HepG2 (cell line): ENCODE measurements at regions not wholly inside any gene's neighbourhood (a gene's known extent, or its start where the extent isn't known, plus 50 kb on each side); places are given as distances from the start of the nearest gene placed in this dataset.

ENCODE experiments used
- ATAC-seq: fragments of 200-7000 bp; cut with Tn5 transposase; 3 replicates; pipeline ENCODE4 v1.9.1; 2020; ENCODE audit warnings: mild to moderate bottlenecking, moderate library complexity
- BruUV-seq: library from RNA; stranded (reverse); fragments of 400-500 nt; replicated peaks from 2 replicates; lab custom pipeline; 2021; lab: Mats Ljungman, UMichigan
- CTCF ChIA-PET: fragments of 300-600 bp; formaldehyde crosslinking; extraction: SDS; loops from one replicate; lab custom pipeline; 2021; ENCODE audit warnings: low total read pairs, inconsistent platforms, low intra/inter-chr PET ratio; lab: Yijun Ruan, JAX
- POLR2A ChIA-PET: fragments of 350-600 bp; sonication (Branson Sonifier 250); formaldehyde crosslinking; loops from one replicate; lab custom pipeline; 2020; ENCODE audit warnings: antibody characterized with exemption, inconsistent platforms; lab: Yijun Ruan, JAX
- DNase-seq: peaks from one replicate; pipeline ENCODE4 v3.0.0-alpha.2; 2015; ENCODE audit warnings: low spot score
- FAIRE-seq: peaks from 3 replicates; lab custom pipeline; 2011; peaks lifted over from hg19 to GRCh38; lab: Jason Lieb, UNC
- H2AFZ ChIP-seq: one replicate; pipeline ENCODE4 v1.6.1; 2011; ENCODE audit warnings: low read length, inconsistent platforms
- H3K27ac ChIP-seq: fragments of 300-600 bp; 3 replicates; pipeline ENCODE4 v1.8.0; 2011; ENCODE audit warnings: mixed run types, mild to moderate bottlenecking, mixed read lengths, low read length, inconsistent platforms; ENCODE audit not compliant: insufficient read depth; ENCODE audit errors: extremely low read length
- H3K27me3 ChIP-seq, 2 experiments: fragments of 200-600 bp in 1 of 2; 2 replicates in 1 of 2; 3 replicates in 1 of 2; pipeline versions ENCODE4 v1.6.0 to v1.8.0; 2011; ENCODE audit warnings: low read length in 2 of 2, mild to moderate bottlenecking in 2 of 2, moderate library complexity in 2 of 2, inconsistent platforms in 1 of 2; ENCODE audit not compliant: insufficient read depth in 2 of 2, control insufficient read depth in 1 of 2
- H3K36me3 ChIP-seq, 2 experiments: fragments of 200-600 bp in 1 of 2; replicated peaks in 1 of 2; 2 replicates in 1 of 2; 3 replicates in 1 of 2; pipeline versions ENCODE4 v1.5.1 to v1.8.0; 2011; ENCODE audit warnings: low read length in 2 of 2, inconsistent platforms in 1 of 2; ENCODE audit not compliant: insufficient read depth in 2 of 2, control insufficient read depth in 1 of 2
- H3K4me1 ChIP-seq: 2 replicates; pipeline ENCODE4 v1.5.1; 2012; ENCODE audit warnings: low read length, inconsistent platforms; ENCODE audit not compliant: insufficient read depth
- H3K4me2 ChIP-seq: 2 replicates; pipeline ENCODE4 v1.6.0; 2011; ENCODE audit warnings: low read depth, low read length, inconsistent platforms
- H3K4me3 ChIP-seq, 3 experiments: fragments of 200-600 bp in 1 of 3; sonication (generic), shearing (Covaris generic) in 1 of 3; replicated peaks in 1 of 3; 2 replicates each; pipeline ENCODE4 v1.5.1; 2011 to 2016; ENCODE audit warnings: low read length in 3 of 3, inconsistent platforms in 2 of 3, low read depth in 2 of 3, mild to moderate bottlenecking in 2 of 3, control low read depth in 1 of 3, mixed read lengths in 1 of 3; ENCODE audit not compliant: insufficient read depth in 1 of 3
- H3K79me2 ChIP-seq: one replicate; pipeline ENCODE4 v1.6.1; 2011; ENCODE audit warnings: low read length, inconsistent platforms; ENCODE audit not compliant: insufficient read depth
- H3K9ac ChIP-seq: 2 replicates; pipeline ENCODE4 v1.6.0; 2011; ENCODE audit warnings: mild to moderate bottlenecking, low read depth, low read length, inconsistent platforms; ENCODE audit not compliant: insufficient read depth
- H3K9me3 ChIP-seq: 2 replicates; pipeline ENCODE4 v1.5.1; 2012; ENCODE audit warnings: mild to moderate bottlenecking, low read length
- H4K20me1 ChIP-seq: 2 replicates; pipeline ENCODE4 v1.6.0; 2011; ENCODE audit warnings: inconsistent platforms, mild to moderate bottlenecking, low read length, moderate library complexity; ENCODE audit not compliant: insufficient read depth
- ASH2L ChIP-seq: fragments of 300-600, 200-600 bp; sonication (generic); IDR thresholded peaks from 2 replicates; pipeline ENCODE4 v1.7.0; 2017; ENCODE audit warnings: low read depth, mild to moderate bottlenecking, moderate library complexity, mixed read lengths, low read length; ENCODE audit not compliant: insufficient read length
- ATF7-NPFF ChIP-seq: sonication (generic); formaldehyde crosslinking; IDR thresholded peaks from 2 replicates; pipeline ENCODE4 v1.8.1; 2023; ENCODE audit warnings: mild to moderate bottlenecking, low read depth, missing genetic modification reagents, moderate library complexity
- GFI1 ChIP-seq: sonication (generic); formaldehyde crosslinking; IDR thresholded peaks from 2 replicates; pipeline ENCODE4 v1.5.0; 2020; ENCODE audit warnings: missing genetic modification reagents, mild to moderate bottlenecking, borderline replicate concordance
- GTF2F1 ChIP-seq: fragments of 150-350 bp; IDR thresholded peaks from 2 replicates; pipeline ENCODE4 v1.6.1; 2014; ENCODE audit warnings: low read length
- ISL2 ChIP-seq: sonication (generic); formaldehyde crosslinking; IDR thresholded peaks from 2 replicates; pipeline ENCODE4 v1.5.0; 2020; ENCODE audit warnings: missing genetic modification reagents
- MAF1 ChIP-seq: sonication (generic); formaldehyde crosslinking; IDR thresholded peaks from 2 replicates; pipeline ENCODE4 v1.5.0; 2020; ENCODE audit warnings: missing genetic modification reagents, borderline replicate concordance
- NFKB2 ChIP-seq: sonication (generic); formaldehyde crosslinking; IDR thresholded peaks from 2 replicates; pipeline ENCODE4 v1.4.0; 2020; ENCODE audit warnings: missing genetic modification reagents, borderline replicate concordance
- PLSCR1 ChIP-seq: sonication (generic); formaldehyde crosslinking; IDR thresholded peaks from 2 replicates; pipeline ENCODE4 v1.5.0; 2020; ENCODE audit warnings: missing genetic modification reagents, mild to moderate bottlenecking, borderline replicate concordance
- SMYD3 ChIP-seq: sonication (generic); formaldehyde crosslinking; IDR thresholded peaks from 2 replicates; pipeline ENCODE4 v1.8.1; 2023; ENCODE audit warnings: mild to moderate bottlenecking, missing genetic modification reagents
- SNAPC5 ChIP-seq: sonication (generic); formaldehyde crosslinking; IDR thresholded peaks from 2 replicates; pipeline ENCODE4 v1.8.1; 2023; ENCODE audit warnings: mild to moderate bottlenecking, missing genetic modification reagents, borderline replicate concordance
- YY1 ChIP-seq: IDR thresholded peaks from 2 replicates; pipeline ENCODE4 v1.6.1; 2011; ENCODE audit warnings: low read length, low read depth, moderate library complexity, mild to moderate bottlenecking; ENCODE audit not compliant: insufficient read depth, insufficient replicate concordance
- ZNF101 ChIP-seq: sonication (generic); formaldehyde crosslinking; IDR thresholded peaks from 2 replicates; pipeline ENCODE4 v1.4.0; 2020; ENCODE audit warnings: mild to moderate bottlenecking, low read depth, missing genetic modification reagents, borderline replicate concordance
- ZNF256 ChIP-seq: sonication (generic); formaldehyde crosslinking; conservative IDR thresholded peaks from 2 replicates; pipeline ENCODE4 v1.4.0; 2020; ENCODE audit warnings: missing genetic modification reagents
- ZNF263 ChIP-seq: sonication (generic); formaldehyde crosslinking; IDR thresholded peaks from 2 replicates; pipeline ENCODE4 v1.4.0; 2020; ENCODE audit warnings: missing genetic modification reagents
- ZNF33B ChIP-seq: sonication (generic); formaldehyde crosslinking; IDR thresholded peaks from 2 replicates; pipeline ENCODE4 v1.5.1; 2020; ENCODE audit warnings: mild to moderate bottlenecking, missing genetic modification reagents
- ZNF414 ChIP-seq: sonication (generic); formaldehyde crosslinking; IDR thresholded peaks from 2 replicates; pipeline ENCODE4 v1.5.0; 2020; ENCODE audit warnings: missing genetic modification reagents
- ZNF713 ChIP-seq: sonication (generic); formaldehyde crosslinking; IDR thresholded peaks from 2 replicates; pipeline ENCODE4 v1.4.0; 2020; ENCODE audit warnings: mild to moderate bottlenecking, missing genetic modification reagents
- WGBS: methylation state at CpG from one replicate; pipeline ENCODE4 v1.1.6; 2017; ENCODE audit warnings: low lambda C conversion rate; 5-methylcytosine and 5-hydroxymethylcytosine counted together
- in situ Hi-C: cut with HindIII; loops from 2 replicates; pipeline ENCODE4 v1.10.0; 2017; ENCODE audit warnings: low pct_unique_long_range_greater_than_20kb; ENCODE audit not compliant: extremely low pct_ligation_motif_present
- intact Hi-C: fragments of 100-400 bp; cut with micrococcal nuclease; formaldehyde crosslinking; loops from one replicate; pipeline ENCODE4 v1.10.0; 2022; ENCODE audit not compliant: unreplicated experiment

GRCh38 chr5:155259648-155260047 is 246.1 kb downstream of the KIF4B start:
- Histone ChIP-seq H3K4me3 (no peak overlapping the region), H3K9ac (no peak overlapping the region), H2AFZ (no peak overlapping the region), H3K36me3 (no peaks in the 10 kb centered on the region), H4K20me1 (no peaks in the 10 kb centered on the region), H3K4me2 (no peak overlapping the region), H3K27me3 (no peaks in the 10 kb centered on the region), H3K9me3 (no peaks in the 10 kb centered on the region), H3K27ac (no peak overlapping the region), H3K79me2 (no peaks in the 10 kb centered on the region), H3K4me1 (no peaks in the 10 kb centered on the region)
- no peak for TF ChIP-seq ATF7-NPFF (CRISPR knock-in tag)
- no peak for TF ChIP-seq ZNF414 (CRISPR knock-in tag)
- no peak for TF ChIP-seq SNAPC5 (CRISPR knock-in tag)
- TF ChIP-seq GTF2F1 = no peak
- TF ChIP-seq ZNF33B (CRISPR knock-in tag) = no peak
- no peak for TF ChIP-seq ASH2L
- no peak for TF ChIP-seq ZNF713 (CRISPR knock-in tag)
- TF ChIP-seq YY1 = no peak
- no peak for TF ChIP-seq ZNF101
- TF ChIP-seq GFI1 = no peak
- no peak for TF ChIP-seq ZNF263 (CRISPR knock-in tag)
- no peak for TF ChIP-seq SMYD3 (CRISPR knock-in tag)
- no peak for TF ChIP-seq ISL2 (CRISPR knock-in tag)
- no peak for TF ChIP-seq PLSCR1 (CRISPR knock-in tag)
- TF ChIP-seq ZNF256 (CRISPR knock-in tag) = no peak
- TF ChIP-seq MAF1 = no peak
- no peak for TF ChIP-seq NFKB2 (CRISPR knock-in tag)
- ChIA-PET CTCF (no interaction called here), POLR2A (no interaction called here)
- BruUV-seq = no TSS peak
- no peak for ATAC-seq
- 0% methylated on average over 2 of the region's 5 CpGs for WGBS
- in situ Hi-C loops = no loop called here
- no peak for FAIRE-seq
- intact Hi-C loops = loop anchor here (10.0 kb wide), 1 partner anchor 115 kb away; no protein-coding TSS in a partner anchor
- no peak for DNase-seq
